Lung (tissue), 11 donors: ENCODE measurements at regions not wholly inside any gene's neighbourhood (a gene's known extent, or its start where the extent isn't known, plus 50 kb on each side); places are given as distances from the start of the nearest gene placed in this dataset.

Source experiments
- ATAC-seq: fragments of 200-7000 bp; cut with Tn5 transposase; one replicate; pipeline ENCODE4 v1.9.1; 2020; ENCODE audit warnings: moderate number of reproducible peaks; ENCODE audit not compliant: insufficient read depth, low FRiP score
- DNase-seq, 3 donors: peaks; one replicate each; pipeline ENCODE4 v3.0.0-alpha.2; 2013 to 2017
- H3K27ac ChIP-seq, 2 donors: one replicate each; pipeline ENCODE4 v1.5.1; 2013; ENCODE audit warnings: mild to moderate bottlenecking in 2 of 2, moderate library complexity in 2 of 2, control low read depth in 1 of 2, inconsistent platforms in 1 of 2, low read depth in 1 of 2, low read length in 1 of 2
- H3K27me3 ChIP-seq, 3 donors: one replicate each; pipeline ENCODE4 v1.5.1; 2013; ENCODE audit warnings: low read length in 2 of 3; ENCODE audit not compliant: control insufficient read depth in 3 of 3, insufficient read depth in 3 of 3
- H3K36me3 ChIP-seq, 4 donors: one replicate each; pipeline ENCODE4 v1.5.1; 2013; ENCODE audit warnings: low read length in 4 of 4, mild to moderate bottlenecking in 1 of 4, moderate library complexity in 1 of 4; ENCODE audit not compliant: control insufficient read depth in 4 of 4, insufficient read depth in 4 of 4
- H3K4me1 ChIP-seq, 5 donors: one replicate each; pipeline ENCODE4 v1.5.1; 2013; ENCODE audit warnings: low read length in 5 of 5, mild to moderate bottlenecking in 2 of 5, moderate library complexity in 1 of 5; ENCODE audit not compliant: control insufficient read depth in 5 of 5, insufficient read depth in 5 of 5
- H3K4me3 ChIP-seq: one replicate; pipeline ENCODE4 v1.5.1; 2013; ENCODE audit warnings: mild to moderate bottlenecking, control low read depth, moderate library complexity
- H3K9ac ChIP-seq, 2 donors: one replicate each; pipeline ENCODE4 v1.5.1; 2013; ENCODE audit warnings: low read length in 2 of 2, control low read depth in 1 of 2; ENCODE audit not compliant: insufficient read depth in 1 of 2
- H3K9me3 ChIP-seq, 4 donors: one replicate each; pipeline ENCODE4 v1.5.1; 2013; ENCODE audit warnings: low read length in 3 of 4, mild to moderate bottlenecking in 1 of 4, moderate library complexity in 1 of 4; ENCODE audit not compliant: control insufficient read depth in 4 of 4, insufficient read depth in 3 of 4
- WGBS, 2 donors: extraction: QIAGEN DNeasy Blood & Tissue Kit; methylation state at CpG; one replicate each; pipeline ENCODE4 v1.1.7; 2013; 5-methylcytosine and 5-hydroxymethylcytosine counted together
- TF ChIP-seq, protein P1 (sequence below): IDR thresholded peaks from 2 replicates; pipeline ENCODE4 v1.5.1; 2012; ENCODE audit warnings: mild to moderate bottlenecking; ENCODE audit errors: control extremely low read depth, extremely low read depth
- donor health status: control.
- donor health status: control.
- donor health status: Bipolar disorder and iron deficiency.
- donor health status: healthy.
- donor health status: DM: yes; HTN: yes; CAD: no.

DNA sequence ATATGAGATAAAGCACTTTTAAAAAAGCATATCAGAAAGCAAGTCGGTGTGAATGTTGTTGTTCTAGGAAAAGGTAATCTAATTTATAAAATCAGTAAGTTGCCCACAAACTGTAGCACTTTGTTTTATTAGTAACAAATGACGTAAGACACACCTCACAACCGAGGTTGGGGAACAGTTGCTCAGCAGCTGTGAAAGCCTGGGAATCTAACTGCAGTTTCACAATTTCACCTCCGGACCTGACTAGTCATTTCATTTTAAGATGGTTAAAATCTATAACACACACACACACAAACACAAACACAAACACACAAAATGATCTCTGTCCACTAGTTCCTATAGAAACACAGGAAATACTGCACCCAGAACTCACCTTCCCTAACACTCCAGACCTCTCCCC, 406.7 kb upstream of the NR2F2 start:
- no peak overlapping the region for H3K9ac ChIP-seq
- no peaks in the 10 kb centered on the region for H3K9me3 ChIP-seq
- H3K4me3 ChIP-seq = no peak overlapping the region
- TF ChIP-seq, protein P1, sequence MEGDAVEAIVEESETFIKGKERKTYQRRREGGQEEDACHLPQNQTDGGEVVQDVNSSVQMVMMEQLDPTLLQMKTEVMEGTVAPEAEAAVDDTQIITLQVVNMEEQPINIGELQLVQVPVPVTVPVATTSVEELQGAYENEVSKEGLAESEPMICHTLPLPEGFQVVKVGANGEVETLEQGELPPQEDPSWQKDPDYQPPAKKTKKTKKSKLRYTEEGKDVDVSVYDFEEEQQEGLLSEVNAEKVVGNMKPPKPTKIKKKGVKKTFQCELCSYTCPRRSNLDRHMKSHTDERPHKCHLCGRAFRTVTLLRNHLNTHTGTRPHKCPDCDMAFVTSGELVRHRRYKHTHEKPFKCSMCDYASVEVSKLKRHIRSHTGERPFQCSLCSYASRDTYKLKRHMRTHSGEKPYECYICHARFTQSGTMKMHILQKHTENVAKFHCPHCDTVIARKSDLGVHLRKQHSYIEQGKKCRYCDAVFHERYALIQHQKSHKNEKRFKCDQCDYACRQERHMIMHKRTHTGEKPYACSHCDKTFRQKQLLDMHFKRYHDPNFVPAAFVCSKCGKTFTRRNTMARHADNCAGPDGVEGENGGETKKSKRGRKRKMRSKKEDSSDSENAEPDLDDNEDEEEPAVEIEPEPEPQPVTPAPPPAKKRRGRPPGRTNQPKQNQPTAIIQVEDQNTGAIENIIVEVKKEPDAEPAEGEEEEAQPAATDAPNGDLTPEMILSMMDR = no peak
- ATAC-seq = no peak
- H3K4me1 ChIP-seq = no peaks in the 10 kb centered on the region
- H3K27me3 ChIP-seq = no peaks in the 10 kb centered on the region
- no peaks in the 10 kb centered on the region for H3K36me3 ChIP-seq
- no peak for DNase-seq
- WGBS, 2 donors = 49 to 72% methylated on average over 4 of the region's 4 CpGs
- no peak overlapping the region for H3K27ac ChIP-seq

DNA sequence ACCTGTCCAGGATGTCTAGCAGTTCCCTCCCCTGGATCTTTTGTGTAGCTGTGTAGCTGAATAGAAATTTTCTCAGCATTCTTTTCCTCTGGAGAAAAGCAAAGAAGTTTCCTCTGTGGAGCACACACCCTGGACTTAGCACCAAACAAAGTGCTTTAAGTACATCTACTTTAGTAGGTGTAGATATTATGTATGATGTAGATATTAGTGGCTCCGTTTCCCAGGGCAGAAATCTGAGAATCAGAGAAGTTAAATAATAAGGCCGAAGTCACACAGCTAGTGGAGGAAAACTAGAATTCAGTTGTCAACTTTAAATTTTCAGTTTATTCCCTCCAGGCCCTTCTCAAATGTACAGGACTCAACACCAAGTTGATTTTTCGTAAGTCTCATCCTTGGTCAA, 401.7 kb upstream of the NR2F2 start:
- WGBS, 2 donors = 72 to 86% methylated on average over 3 of the region's 3 CpGs
- H3K27me3 ChIP-seq = no peaks in the 10 kb centered on the region
- no peak overlapping the region for H3K9ac ChIP-seq
- H3K4me3 ChIP-seq = no peak overlapping the region
- TF ChIP-seq, protein P1 = no peak
- no peaks in the 10 kb centered on the region for H3K36me3 ChIP-seq
- peaks cover 0 to 28% (median 0%) of the 10 kb centered on the region in 5 donors for H3K4me1 ChIP-seq
- no peak overlapping the region for H3K27ac ChIP-seq
- no peaks in the 10 kb centered on the region for H3K9me3 ChIP-seq
- DNase-seq = no peak
- no peak for ATAC-seq

DNA sequence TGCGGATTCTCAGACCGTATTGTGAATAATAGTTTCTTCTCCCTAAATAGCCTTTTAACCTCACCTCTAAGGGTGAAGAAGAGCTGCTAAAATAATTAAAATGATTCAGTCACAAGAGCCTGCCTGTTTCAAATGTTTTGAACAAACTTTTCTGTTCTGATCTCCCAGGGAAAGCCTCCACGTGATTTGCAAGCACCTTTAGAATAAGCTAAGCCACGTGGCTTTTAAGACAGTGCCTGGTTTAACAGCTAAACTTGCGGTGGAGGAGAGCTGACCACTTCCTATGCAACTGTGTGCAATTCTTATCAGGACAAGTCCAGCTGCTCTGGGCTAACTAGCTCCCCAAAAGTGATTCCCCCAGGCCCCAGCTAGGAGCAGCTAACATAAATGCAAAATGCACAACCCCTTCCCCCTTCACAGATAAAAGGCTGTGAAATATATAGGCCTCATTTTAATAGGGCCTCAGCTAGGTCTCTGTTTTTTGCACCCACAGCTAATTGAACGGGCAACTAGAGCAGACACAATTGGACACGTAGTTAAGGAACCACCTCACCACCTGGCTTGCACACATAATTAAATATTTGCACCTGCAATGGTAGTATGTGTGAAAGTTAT, 401.2 kb upstream of the NR2F2 start:
- Histone ChIP-seq H3K4me1 (peaks cover 0 to 28% (median 0%) of the 10 kb centered on the region in 5 donors), H3K4me3 (no peak overlapping the region), H3K36me3 (no peaks in the 10 kb centered on the region), H3K27me3 (no peaks in the 10 kb centered on the region), H3K27ac (no peak overlapping the region), H3K9ac (no peak overlapping the region), H3K9me3 (no peaks in the 10 kb centered on the region)
- TF ChIP-seq, protein P1 = no peak
- DNase-seq (peak in 2 of 3 donors; percentile 27 to 47), ATAC-seq (no peak)
- WGBS, 2 donors = 42 to 56% methylated on average over 7 of the region's 7 CpGs
